Iris pigment epithelial cell (primary cell): ENCODE measurements at regions not wholly inside any gene's neighbourhood (a gene's known extent, or its start where the extent isn't known, plus 50 kb on each side); places are given as distances from the start of the nearest gene placed in this dataset.

Experiments
- DNase-seq: peaks from one replicate; pipeline ENCODE4 v3.0.0-alpha.2; 2011; ENCODE audit warnings: low read depth

GRCh38 chr12:17540921-17541320 lies 549.1 kb downstream of the RERGL start:
- DNase-seq: no peak

GRCh38 chr12:17528394-17528793 lies 561.6 kb downstream of the RERGL start:
- DNase-seq: no peak

GRCh38 chr12:17527021-17527420 lies 563.0 kb downstream of the RERGL start:
- DNase-seq: no peak

- DNase-seq: no peak
Measured at GRCh38 chr12:17511369-17511768, 578.6 kb downstream of the RERGL start.

GRCh38 chr12:17507336-17507735 lies 582.7 kb downstream of the RERGL start:
- no peak for DNase-seq

GRCh38 chr12:17503742-17504141 lies 586.3 kb downstream of the RERGL start:
- no peak for DNase-seq

- no peak for DNase-seq
Measured at GRCh38 chr12:17489452-17489851, 600.5 kb downstream of the RERGL start.

GRCh38 chr12:17478908-17479673 lies 610.9 kb downstream of the RERGL start:
- DNase-seq: no peak

GRCh38 chr12:17470460-17470859 lies 619.5 kb downstream of the RERGL start:
- DNase-seq: no peak

GRCh38 chr12:17459214-17459613 lies 630.8 kb downstream of the RERGL start:
- no peak for DNase-seq

GRCh38 chr12:17456486-17456885 lies 633.5 kb downstream of the RERGL start:
- DNase-seq: peak; percentile 1

- no peak for DNase-seq
Measured at GRCh38 chr12:17438141-17438540, 651.9 kb downstream of the RERGL start.

GRCh38 chr12:17416748-17417147 lies 673.2 kb downstream of the RERGL start:
- no peak for DNase-seq

- no peak for DNase-seq
Measured at GRCh38 chr12:17414596-17414995, 675.4 kb downstream of the RERGL start.

- no peak for DNase-seq
Measured at GRCh38 chr12:17411662-17412061, 678.3 kb downstream of the RERGL start.

GRCh38 chr12:17388679-17389078 lies 701.3 kb downstream of the RERGL start:
- DNase-seq: no peak

GRCh38 chr12:17383321-17383720 lies 706.7 kb downstream of the RERGL start:
- no peak for DNase-seq

- peak; percentile 6 for DNase-seq
Measured at GRCh38 chr12:17381211-17381610, 708.8 kb downstream of the RERGL start.

- no peak for DNase-seq
Measured at GRCh38 chr12:17372508-17372907, 717.5 kb downstream of the RERGL start.

- no peak for DNase-seq
Measured at GRCh38 chr12:17371491-17372215, 718.3 kb downstream of the RERGL start.

- no peak for DNase-seq
Measured at GRCh38 chr12:17370621-17371020, 719.4 kb downstream of the RERGL start.

- DNase-seq: no peak
Measured at GRCh38 chr12:17369556-17369955, 720.4 kb downstream of the RERGL start.

- no peak for DNase-seq
Measured at GRCh38 chr12:17361224-17361623, 728.8 kb downstream of the RERGL start.

GRCh38 chr12:17358835-17359234 lies 731.2 kb downstream of the RERGL start:
- no peak for DNase-seq
